Spleen (tissue), 11 donors: ENCODE measurements at regions not wholly inside any gene's neighbourhood (a gene's known extent, or its start where the extent isn't known, plus 50 kb on each side); places are given as distances from the start of the nearest gene placed in this dataset.

Experiments used
- DNase-seq: peaks from one replicate; pipeline ENCODE4 v3.0.0-alpha.2; 2020
- H3K27ac ChIP-seq, 8 donors: fragments of 200-600 bp; sonication (generic) in 7 of 8; 1 replicate in 4 of 8; 2 replicates in 4 of 8; pipeline versions ENCODE4 v1.5.0 to v1.8.0; 2016 to 2021; ENCODE audit warnings: inconsistent platforms in 4 of 8, mild to moderate bottlenecking in 4 of 8, moderate library complexity in 1 of 8
- H3K27me3 ChIP-seq, 7 donors: fragments of 200-600 bp; sonication (generic) in 6 of 7; replicated peaks in 1 of 7; 1 replicate in 4 of 7; 2 replicates in 3 of 7; pipeline versions ENCODE4 v1.5.0 to v1.8.0; 2016 to 2021; ENCODE audit warnings: inconsistent platforms in 3 of 7, mild to moderate bottlenecking in 1 of 7
- H3K36me3 ChIP-seq, 6 donors: fragments of 200-600 bp; sonication (generic) in 5 of 6; 1 replicate in 4 of 6; 2 replicates in 2 of 6; pipeline versions ENCODE4 v1.5.0 to v1.8.0; 2016 to 2021; ENCODE audit warnings: inconsistent platforms in 2 of 6
- H3K4me1 ChIP-seq, 6 donors: fragments of 200-600 bp; sonication (generic) in 5 of 6; 1 replicate in 3 of 6; 2 replicates in 3 of 6; pipeline versions ENCODE4 v1.5.0 to v1.8.0; 2016 to 2021; ENCODE audit warnings: inconsistent platforms in 3 of 6
- H3K4me3 ChIP-seq, 8 donors: fragments of 200-600 bp; sonication (generic) in 7 of 8; 1 replicate in 4 of 8; 2 replicates in 4 of 8; pipeline versions ENCODE4 v1.5.0 to v1.8.0; 2016 to 2021; ENCODE audit warnings: inconsistent platforms in 4 of 8, mild to moderate bottlenecking in 4 of 8, moderate library complexity in 2 of 8
- H3K9me3 ChIP-seq, 8 donors: fragments of 200-600 bp; sonication (generic) in 7 of 8; 1 replicate in 4 of 8; 2 replicates in 4 of 8; pipeline versions ENCODE4 v1.5.0 to v1.8.0; 2016 to 2021; ENCODE audit warnings: inconsistent platforms in 4 of 8
- CTCF ChIP-seq, 11 experiments: fragments of 200-600 bp in 7 of 11; fragments of 450-650 bp in 4 of 11; sonication (generic) in 4 of 11; IDR thresholded peaks in 8 of 11; conservative IDR thresholded peaks in 3 of 11; 1 replicate in 7 of 11; 2 replicates in 4 of 11; pipeline versions ENCODE4 v1.4.0 to v1.8.0; 2016 to 2021; ENCODE audit warnings: antibody characterized with exemption in 11 of 11, inconsistent platforms in 4 of 11, mild to moderate bottlenecking in 1 of 11
- POLR2A ChIP-seq, 3 donors: fragments of 450-650 bp; IDR thresholded peaks; one replicate each; pipeline ENCODE4 v1.5.1; 2017; ENCODE audit warnings: antibody characterized with exemption in 3 of 3, mild to moderate bottlenecking in 1 of 3
- POLR2AphosphoS5 ChIP-seq, 3 donors: sonication (generic); formaldehyde crosslinking; IDR thresholded peaks; one replicate each; pipeline ENCODE4 v1.5.1; 2017; ENCODE audit warnings: antibody characterized with exemption in 3 of 3
- WGBS, 5 donors: extraction: QIAGEN DNeasy Blood & Tissue Kit in 3 of 5; methylation state at CpG; one replicate each; pipeline versions ENCODE4 v1.1.5 to v1.1.7; 2013 to 2018; 5-methylcytosine and 5-hydroxymethylcytosine counted together
- intact Hi-C: fragments of 100-400 bp; cut with DNase I; formaldehyde crosslinking; loops from one replicate; pipeline ENCODE4 v1.15.0; 2023; ENCODE audit warnings: low total_unique reads
- donor health status: healthy with polysubstance abuse.
- donor health status: DM: no; HTN: no; CAD: no; lungs with moderate emphysema.
- donor health status: DM: no; HTN: no; CAD: no.
- donor health status: Bipolar disorder and iron deficiency.
- donor health status: healthy.
- donor health status: DM: no; HTN: no; CAD: no.
- donor health status: DM: yes; HTN: yes; CAD: no.

- Histone ChIP-seq H3K27me3 (no peaks in the 10 kb centered on the region), H3K4me3 (no peak overlapping the region), H3K9me3 (no peaks in the 10 kb centered on the region), H3K27ac (no peak overlapping the region), H3K4me1 (peaks cover 0 to 19% (median 2%) of the 10 kb centered on the region in 6 donors), H3K36me3 (no peaks in the 10 kb centered on the region)
- intact Hi-C loops: no loop called here
- WGBS, 5 donors: 75 to 89% (median 82%) methylated on average over 5 of the region's 5 CpGs
- DNase-seq: no peak
- TF ChIP-seq CTCF (IDR thresholded peaks at IDR 0.05 in 8 of 11, conservative IDR thresholded peaks at IDR 0.05 in 3 of 11): no peak
- TF ChIP-seq POLR2A (IDR thresholded peaks at IDR 0.05): no peak
- no peak for TF ChIP-seq POLR2AphosphoS5 (IDR thresholded peaks at IDR 0.05)
These were observed 395.4 kb upstream of the ATP5MC3 start for GRCh38 chr2:175576875-175577274.

- WGBS, 5 donors: 79 to 88% (median 82%) methylated on average over 2 of the region's 2 CpGs
- H3K27ac ChIP-seq: no peak overlapping the region
- TF ChIP-seq POLR2A (IDR thresholded peaks at IDR 0.05) (no peak), POLR2AphosphoS5 (IDR thresholded peaks at IDR 0.05) (no peak), CTCF (IDR thresholded peaks at IDR 0.05 in 8 of 11, conservative IDR thresholded peaks at IDR 0.05 in 3 of 11) (no peak)
- no peaks in the 10 kb centered on the region for H3K36me3 ChIP-seq
- no peaks in the 10 kb centered on the region for H3K27me3 ChIP-seq
- intact Hi-C loops: no loop called here
- no peak overlapping the region for H3K4me3 ChIP-seq
- no peaks in the 10 kb centered on the region for H3K9me3 ChIP-seq
- DNase-seq: no peak
- peaks cover 0 to 19% (median 2%) of the 10 kb centered on the region in 6 donors for H3K4me1 ChIP-seq
These were observed 394.8 kb upstream of the ATP5MC3 start for GRCh38 chr2:175576270-175576669.

GRCh38 chr2:175575346-175576258 lies 394.1 kb upstream of the ATP5MC3 start:
- Histone ChIP-seq H3K36me3 (no peaks in the 10 kb centered on the region), H3K4me3 (no peak overlapping the region), H3K27ac (no peak overlapping the region), H3K9me3 (no peaks in the 10 kb centered on the region), H3K4me1 (peaks cover 0 to 19% (median 2%) of the 10 kb centered on the region in 6 donors), H3K27me3 (no peaks in the 10 kb centered on the region)
- WGBS, 5 donors: 35 to 47% (median 41%) methylated on average over 12 of the region's 12 CpGs
- DNase-seq: no peak
- no peak for TF ChIP-seq CTCF (IDR thresholded peaks at IDR 0.05 in 8 of 11, conservative IDR thresholded peaks at IDR 0.05 in 3 of 11)
- TF ChIP-seq POLR2A (IDR thresholded peaks at IDR 0.05): no peak
- TF ChIP-seq POLR2AphosphoS5 (IDR thresholded peaks at IDR 0.05): no peak
- intact Hi-C loops: no loop called here

DNA sequence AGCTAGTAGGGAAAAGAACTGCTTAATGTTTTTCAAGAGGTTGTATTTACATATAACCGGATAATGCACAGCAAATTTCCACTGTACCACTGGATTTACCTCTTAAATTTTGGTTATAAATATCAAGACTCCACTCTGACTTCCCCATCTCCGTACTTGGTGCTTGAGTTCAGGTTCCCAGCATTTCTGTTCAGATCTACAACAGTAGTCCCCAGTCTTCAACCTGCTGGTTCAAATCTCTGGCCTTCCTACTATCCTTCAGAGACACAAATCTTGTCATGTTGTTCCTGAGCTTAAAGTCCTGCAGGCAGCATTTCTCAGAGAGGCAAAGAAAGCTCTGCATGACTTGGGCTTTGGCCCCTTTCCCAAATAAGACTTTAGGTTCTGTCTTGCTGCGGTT lies 392.6 kb upstream of the ATP5MC3 start:
- DNase-seq: no peak
- Histone ChIP-seq H3K9me3 (no peaks in the 10 kb centered on the region), H3K36me3 (no peaks in the 10 kb centered on the region), H3K27ac (no peak overlapping the region), H3K4me1 (peaks cover 0 to 11% (median 2%) of the 10 kb centered on the region in 6 donors), H3K4me3 (no peak overlapping the region), H3K27me3 (no peaks in the 10 kb centered on the region)
- 90 to 98% (median 95%) methylated on average over 3 of the region's 3 CpGs for WGBS, 5 donors
- TF ChIP-seq POLR2AphosphoS5 (IDR thresholded peaks at IDR 0.05): no peak
- no peak for TF ChIP-seq POLR2A (IDR thresholded peaks at IDR 0.05)
- TF ChIP-seq CTCF (IDR thresholded peaks at IDR 0.05 in 8 of 11, conservative IDR thresholded peaks at IDR 0.05 in 3 of 11): no peak
- intact Hi-C loops: no loop called here
